ENCODE measurements at regions not wholly inside any gene's neighbourhood (a gene's known extent, or its start where the extent isn't known, plus 50 kb on each side); places are given as distances from the start of the nearest gene placed in this dataset.

GRCh38 chr6:148053796-148054195 lies 288.8 kb upstream of the SASH1 start:
- no peak overlapping the region for H3K27ac ChIP-seq
- no peaks in the 10 kb centered on the region for H3K4me1 ChIP-seq
- H3K27me3 ChIP-seq = no peaks in the 10 kb centered on the region
- H3K9me3 ChIP-seq = peaks cover 0 to 7% of the 10 kb centered on the region in 2 donors
- intact Hi-C loops (cut with DNase I) = no loop called here
- no peak for TF ChIP-seq CTCF (IDR thresholded peaks at IDR 0.05)
- no peak overlapping the region for H3K4me3 ChIP-seq
- no peak for DNase-seq (ENCODE audit: low spot score in 2 of 2)
- no peaks in the 10 kb centered on the region for H3K36me3 ChIP-seq

GRCh38 chr6:148054219-148054618 lies 288.4 kb upstream of the SASH1 start:
- Histone ChIP-seq H3K4me3 (no peak overlapping the region), H3K4me1 (no peaks in the 10 kb centered on the region), H3K36me3 (no peaks in the 10 kb centered on the region), H3K27me3 (no peaks in the 10 kb centered on the region), H3K9me3 (peaks cover 0 to 7% of the 10 kb centered on the region in 2 donors), H3K27ac (no peak overlapping the region)
- TF ChIP-seq CTCF (IDR thresholded peaks at IDR 0.05) = no peak
- intact Hi-C loops (cut with DNase I) = no loop called here
- DNase-seq (ENCODE audit: low spot score in 2 of 2) = no peak

- Histone ChIP-seq H3K9me3 (peaks cover 0 to 7% of the 10 kb centered on the region in 2 donors), H3K27ac (no peak overlapping the region), H3K36me3 (no peaks in the 10 kb centered on the region), H3K27me3 (no peaks in the 10 kb centered on the region), H3K4me1 (no peaks in the 10 kb centered on the region), H3K4me3 (no peak overlapping the region)
- TF ChIP-seq CTCF (IDR thresholded peaks at IDR 0.05) = no peak
- DNase-seq (ENCODE audit: low spot score in 2 of 2) = no peak
- intact Hi-C loops (cut with DNase I) = no loop called here
Measured at GRCh38 chr6:148055419-148055818, 287.2 kb upstream of the SASH1 start.

- H3K27me3 ChIP-seq = no peaks in the 10 kb centered on the region
- intact Hi-C loops (cut with DNase I) = no loop called here
- no peak for TF ChIP-seq CTCF (IDR thresholded peaks at IDR 0.05)
Measured at GRCh38 chr6:148059869-148060268, 282.8 kb upstream of the SASH1 start.

GRCh38 chr6:148064406-148065134 lies 278.1 kb upstream of the SASH1 start:
- H3K27me3 ChIP-seq = no peaks in the 10 kb centered on the region
- H3K4me3 ChIP-seq = no peak overlapping the region
- no peak overlapping the region for H3K27ac ChIP-seq
- no peaks in the 10 kb centered on the region for H3K36me3 ChIP-seq
- DNase-seq (ENCODE audit: low spot score in 2 of 2) = no peak
- intact Hi-C loops (cut with DNase I) = no loop called here
- no peak for TF ChIP-seq CTCF (IDR thresholded peaks at IDR 0.05)
- no peaks in the 10 kb centered on the region for H3K9me3 ChIP-seq
- no peaks in the 10 kb centered on the region for H3K4me1 ChIP-seq

More at GRCh38 chr6:148059869-148060268, 282.8 kb upstream of the SASH1 start:
- Histone ChIP-seq H3K36me3 (no peaks in the 10 kb centered on the region), H3K4me1 (no peaks in the 10 kb centered on the region), H3K27ac (no peak overlapping the region), H3K9me3 (no peaks in the 10 kb centered on the region), H3K4me3 (no peak overlapping the region)
- DNase-seq (ENCODE audit: low spot score in 2 of 2) = no peak

Data from ascending aorta (tissue), 2 donors.